Right cardiac atrium (tissue), 5 donors: ENCODE measurements at regions not wholly inside any gene's neighbourhood (a gene's known extent, or its start where the extent isn't known, plus 50 kb on each side); places are given as distances from the start of the nearest gene placed in this dataset.

Source experiments
- ATAC-seq, 2 donors: fragments of 200-7000 bp; cut with Tn5 transposase; one replicate each; pipeline versions ENCODE4 v1.8.0 to v1.9.1; 2020; ENCODE audit warnings: moderate library complexity in 2 of 2, mild to moderate bottlenecking in 1 of 2
- DNase-seq, 3 donors: peaks; one replicate each; pipeline ENCODE4 v3.0.0-alpha.2; 2020
- H3K27ac ChIP-seq: one replicate; pipeline ENCODE4 v1.5.1; 2013; ENCODE audit warnings: mild to moderate bottlenecking, low read length, control low read depth, moderate library complexity
- H3K27me3 ChIP-seq: one replicate; pipeline ENCODE4 v1.6.1; 2013; ENCODE audit not compliant: control insufficient read depth, insufficient read depth
- H3K4me1 ChIP-seq: one replicate; pipeline ENCODE4 v1.6.1; 2013; ENCODE audit warnings: low read length; ENCODE audit not compliant: control insufficient read depth, insufficient read depth
- H3K4me3 ChIP-seq: one replicate; pipeline ENCODE4 v1.5.1; 2013; ENCODE audit warnings: low read length, control low read depth
- H3K9me3 ChIP-seq: one replicate; pipeline ENCODE4 v1.6.1; 2013; ENCODE audit warnings: low read length; ENCODE audit not compliant: control insufficient read depth
- WGBS: extraction: QIAGEN DNeasy Blood & Tissue Kit; methylation state at CpG from one replicate; pipeline ENCODE4 v1.1.7; 2013; 5-methylcytosine and 5-hydroxymethylcytosine counted together
- intact Hi-C, 4 donors: fragments of 100-400 bp; cut with DNase I; formaldehyde crosslinking; loops; one replicate each; pipeline versions ENCODE4 v1.11.0 to v1.14.0; 2022 to 2023
- donor health status: healthy with polysubstance abuse.
- donor health status: DM: no; HTN: yes; CAD: no.
- donor health status: DM: no; HTN: no; CAD: no.
- donor health status: DM: no; HTN: yes; CAD: no; lungs with severe emphysema.
- donor health status: DM: yes; HTN: yes; CAD: no.

DNA sequence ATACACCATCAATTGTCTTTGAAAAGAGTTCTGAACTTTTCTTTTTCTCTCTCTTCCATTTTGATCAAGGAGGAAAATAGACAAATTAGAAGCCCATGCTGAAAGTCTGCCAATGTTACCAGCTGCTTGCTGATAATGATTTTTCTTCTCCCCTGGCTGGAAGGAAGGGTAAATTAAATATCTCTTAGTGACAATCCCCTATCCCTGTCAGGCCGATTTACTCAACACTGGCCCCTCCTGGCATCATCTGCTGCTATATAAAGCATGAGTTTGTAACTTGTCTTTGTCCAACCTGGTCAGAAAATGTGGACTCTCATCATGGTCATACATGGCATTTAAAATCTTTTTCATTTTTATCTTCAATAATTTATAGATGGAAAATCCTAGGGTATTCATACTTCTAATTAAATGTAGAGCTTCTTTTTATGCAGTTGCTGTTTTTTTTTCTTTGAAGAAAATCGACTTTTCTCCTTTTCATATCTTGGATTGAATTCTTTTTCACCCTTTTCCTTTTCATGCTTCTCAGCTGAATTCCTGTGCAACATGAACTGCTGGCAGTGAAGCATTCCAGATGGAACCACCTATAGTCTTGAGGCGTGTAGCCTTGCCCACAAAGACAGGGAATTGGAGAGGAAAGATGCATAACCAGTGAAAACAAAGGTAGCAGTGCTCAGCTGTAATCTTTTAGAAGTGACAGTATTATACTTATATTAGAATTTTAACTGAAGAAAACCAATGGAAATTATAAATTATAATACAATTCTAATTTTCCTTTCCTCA is 214.7 kb upstream of the PTGFR start:
- Histone ChIP-seq H3K27me3 (no peaks in the 10 kb centered on the region), H3K27ac (no peak overlapping the region), H3K4me1 (no peaks in the 10 kb centered on the region), H3K4me3 (no peak overlapping the region), H3K9me3 (no peaks in the 10 kb centered on the region)
- DNase-seq (no peak), ATAC-seq (no peak)
- WGBS = 31% methylated on average over 3 of the region's 3 CpGs
- intact Hi-C loops = no loop called here

GRCh38 chr1:78277253-78277652 is 213.5 kb upstream of the PTGFR start:
- no peaks in the 10 kb centered on the region for H3K4me1 ChIP-seq
- H3K27ac ChIP-seq = no peak overlapping the region
- no peaks in the 10 kb centered on the region for H3K9me3 ChIP-seq
- DNase-seq = no peak
- intact Hi-C loops = no loop called here
- H3K4me3 ChIP-seq = no peak overlapping the region
- no peaks in the 10 kb centered on the region for H3K27me3 ChIP-seq
- no peak for ATAC-seq

DNA sequence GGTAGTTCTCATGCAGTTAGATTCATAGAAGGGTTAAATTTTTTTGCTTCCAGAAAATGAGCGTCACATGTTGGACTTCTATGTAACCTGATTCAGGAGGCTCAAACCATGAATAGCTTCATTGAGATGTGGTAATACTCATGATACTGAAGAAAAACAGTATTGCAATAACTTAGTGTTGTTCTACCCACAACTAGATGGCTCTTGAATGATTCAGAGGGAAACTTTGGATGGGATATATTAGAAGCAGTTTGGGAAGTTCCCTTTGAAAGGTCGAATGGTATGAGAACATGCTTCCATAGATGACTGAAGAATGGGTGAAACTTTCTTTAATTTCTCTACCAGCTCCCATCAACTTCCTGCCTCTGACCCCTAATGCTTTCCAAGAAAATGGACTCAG is 211.7 kb upstream of the PTGFR start:
- DNase-seq (no peak), ATAC-seq (peak in 1 of 2 donors; percentile 69)
- no peak overlapping the region for H3K27ac ChIP-seq
- intact Hi-C loops = no loop called here
- no peaks in the 10 kb centered on the region for H3K9me3 ChIP-seq
- WGBS = 51% methylated on average over 2 of the region's 2 CpGs
- H3K27me3 ChIP-seq = no peaks in the 10 kb centered on the region
- no peak overlapping the region for H3K4me3 ChIP-seq
- H3K4me1 ChIP-seq = no peaks in the 10 kb centered on the region

GRCh38 chr1:78280626-78281025 is 210.1 kb upstream of the PTGFR start:
- no peak for ATAC-seq

GRCh38 chr1:78281580-78281979 is 209.2 kb upstream of the PTGFR start:
- Histone ChIP-seq H3K9me3 (no peaks in the 10 kb centered on the region), H3K27ac (no peak overlapping the region), H3K27me3 (no peaks in the 10 kb centered on the region), H3K4me1 (no peaks in the 10 kb centered on the region), H3K4me3 (no peak overlapping the region)
- no peak for DNase-seq
- 49% methylated on average over 1 of the region's 1 CpG for whole genome bisulfite sequencing
- intact Hi-C loops = no loop called here
- ATAC-seq = no peak

More at GRCh38 chr1:78280626-78281025, 210.1 kb upstream of the PTGFR start:
- no peaks in the 10 kb centered on the region for H3K9me3 ChIP-seq
- H3K27ac ChIP-seq = no peak overlapping the region
- intact Hi-C loops = no loop called here
- DNase-seq = no peak
- no peaks in the 10 kb centered on the region for H3K27me3 ChIP-seq
- no peak overlapping the region for H3K4me3 ChIP-seq
- H3K4me1 ChIP-seq = no peaks in the 10 kb centered on the region
- WGBS = 67% methylated on average over 2 of the region's 2 CpGs

- H3K9me3 ChIP-seq = no peaks in the 10 kb centered on the region
- H3K27ac ChIP-seq = no peak overlapping the region
- H3K27me3 ChIP-seq = no peaks in the 10 kb centered on the region
- no peak for DNase-seq
- WGBS = 20% methylated on average over 2 of the region's 2 CpGs
- no peak overlapping the region for H3K4me3 ChIP-seq
- no peaks in the 10 kb centered on the region for H3K4me1 ChIP-seq
- intact Hi-C loops = no loop called here
- no peak for ATAC-seq
Observed at GRCh38 chr1:78283691-78284090, 207.1 kb upstream of the PTGFR start.

- Histone ChIP-seq H3K4me3 (no peak overlapping the region), H3K4me1 (no peaks in the 10 kb centered on the region), H3K9me3 (no peaks in the 10 kb centered on the region), H3K27me3 (no peaks in the 10 kb centered on the region), H3K27ac (no peak overlapping the region)
- intact Hi-C loops = no loop called here
- ATAC-seq (peak; percentile 81 to 92), DNase-seq (peak in 2 of 3 donors; percentile 54 to 64)
- 42% methylated on average over 1 of the region's 1 CpG for WGBS
Observed at GRCh38 chr1:78284354-78284753, 206.4 kb upstream of the PTGFR start.

- DNase-seq = no peak
- intact Hi-C loops = no loop called here
- no peaks in the 10 kb centered on the region for H3K27me3 ChIP-seq
- no peak overlapping the region for H3K27ac ChIP-seq
- 78% methylated on average over 3 of the region's 3 CpGs for WGBS
- no peak overlapping the region for H3K4me3 ChIP-seq
- no peaks in the 10 kb centered on the region for H3K4me1 ChIP-seq
- no peaks in the 10 kb centered on the region for H3K9me3 ChIP-seq
- no peak for ATAC-seq
Observed at GRCh38 chr1:78286686-78287085, 204.1 kb upstream of the PTGFR start.

GRCh38 chr1:78289603-78290002 is 201.2 kb upstream of the PTGFR start:
- ATAC-seq (no peak), DNase-seq (no peak)
- Histone ChIP-seq H3K4me3 (no peak overlapping the region), H3K27ac (no peak overlapping the region), H3K27me3 (no peaks in the 10 kb centered on the region), H3K4me1 (no peaks in the 10 kb centered on the region), H3K9me3 (no peaks in the 10 kb centered on the region)
- intact Hi-C loops = no loop called here
- 73% methylated on average over 1 of the region's 1 CpG for WGBS

GRCh38 chr1:78291418-78291817 is 199.4 kb upstream of the PTGFR start:
- no peak for ATAC-seq
- no peak overlapping the region for H3K4me3 ChIP-seq
- DNase-seq = no peak
- H3K4me1 ChIP-seq = no peaks in the 10 kb centered on the region
- 63% methylated on average over 2 of the region's 2 CpGs for WGBS
- intact Hi-C loops = no loop called here
- no peaks in the 10 kb centered on the region for H3K27me3 ChIP-seq
- H3K9me3 ChIP-seq = no peaks in the 10 kb centered on the region
- H3K27ac ChIP-seq = no peak overlapping the region

GRCh38 chr1:78291872-78292271 is 198.9 kb upstream of the PTGFR start:
- intact Hi-C loops = no loop called here
- no peaks in the 10 kb centered on the region for H3K27me3 ChIP-seq
- no peak for ATAC-seq
- DNase-seq = no peak
- H3K27ac ChIP-seq = no peak overlapping the region
- H3K4me3 ChIP-seq = no peak overlapping the region
- no peaks in the 10 kb centered on the region for H3K4me1 ChIP-seq
- H3K9me3 ChIP-seq = no peaks in the 10 kb centered on the region

GRCh38 chr1:78292361-78292760 is 198.4 kb upstream of the PTGFR start:
- no peaks in the 10 kb centered on the region for H3K9me3 ChIP-seq
- intact Hi-C loops = no loop called here
- H3K4me3 ChIP-seq = no peak overlapping the region
- 75% methylated on average over 3 of the region's 3 CpGs for WGBS
- H3K27me3 ChIP-seq = no peaks in the 10 kb centered on the region
- DNase-seq (no peak), ATAC-seq (no peak)
- H3K27ac ChIP-seq = no peak overlapping the region
- no peaks in the 10 kb centered on the region for H3K4me1 ChIP-seq
